B cell (primary cell): ENCODE measurements at regions not wholly inside any gene's neighbourhood (a gene's known extent, or its start where the extent isn't known, plus 50 kb on each side); places are given as distances from the start of the nearest gene placed in this dataset.

ENCODE experiments used
- EZH2 ChIP-seq: IDR thresholded peaks from 2 replicates; pipeline ENCODE4 v1.6.1; 2012; ENCODE audit warnings: borderline replicate concordance, low read depth, mild to moderate bottlenecking, moderate library complexity, low read length; ENCODE audit not compliant: insufficient read depth, poor library complexity, severe bottlenecking
- TF ChIP-seq, protein P1 (sequence below): fragments of 200-600 bp; IDR thresholded peaks from one replicate; pipeline ENCODE4 v1.8.0; 2022; ENCODE audit warnings: antibody characterized with exemption, mild to moderate bottlenecking

- TF ChIP-seq, protein P1, sequence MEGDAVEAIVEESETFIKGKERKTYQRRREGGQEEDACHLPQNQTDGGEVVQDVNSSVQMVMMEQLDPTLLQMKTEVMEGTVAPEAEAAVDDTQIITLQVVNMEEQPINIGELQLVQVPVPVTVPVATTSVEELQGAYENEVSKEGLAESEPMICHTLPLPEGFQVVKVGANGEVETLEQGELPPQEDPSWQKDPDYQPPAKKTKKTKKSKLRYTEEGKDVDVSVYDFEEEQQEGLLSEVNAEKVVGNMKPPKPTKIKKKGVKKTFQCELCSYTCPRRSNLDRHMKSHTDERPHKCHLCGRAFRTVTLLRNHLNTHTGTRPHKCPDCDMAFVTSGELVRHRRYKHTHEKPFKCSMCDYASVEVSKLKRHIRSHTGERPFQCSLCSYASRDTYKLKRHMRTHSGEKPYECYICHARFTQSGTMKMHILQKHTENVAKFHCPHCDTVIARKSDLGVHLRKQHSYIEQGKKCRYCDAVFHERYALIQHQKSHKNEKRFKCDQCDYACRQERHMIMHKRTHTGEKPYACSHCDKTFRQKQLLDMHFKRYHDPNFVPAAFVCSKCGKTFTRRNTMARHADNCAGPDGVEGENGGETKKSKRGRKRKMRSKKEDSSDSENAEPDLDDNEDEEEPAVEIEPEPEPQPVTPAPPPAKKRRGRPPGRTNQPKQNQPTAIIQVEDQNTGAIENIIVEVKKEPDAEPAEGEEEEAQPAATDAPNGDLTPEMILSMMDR = no peak
- no peak for TF ChIP-seq EZH2
Observed at GRCh38 chr3:73855813-73856212, 231.1 kb upstream of the PDZRN3 start.
